RWPE2 (cell line): ENCODE measurements at regions not wholly inside any gene's neighbourhood (a gene's known extent, or its start where the extent isn't known, plus 50 kb on each side); places are given as distances from the start of the nearest gene placed in this dataset.

Experiments used
- ATAC-seq: fragments of 200-7000 bp; cut with Tn5 transposase; 3 replicates; pipeline ENCODE4 v1.9.1; 2021; ENCODE audit warnings: low read depth
- DNase-seq: peaks from one replicate; pipeline ENCODE4 v3.0.0-alpha.2; 2020; ENCODE audit warnings: low spot score
- H3K27ac ChIP-seq: fragments of 450-650 bp; 2 replicates; pipeline ENCODE4 v1.5.1; 2017; ENCODE audit warnings: mild to moderate bottlenecking; ENCODE audit not compliant: poor library complexity, severe bottlenecking
- H3K27me3 ChIP-seq: fragments of 250-450 bp; sonication (Bioruptor Pico); 2 replicates; pipeline ENCODE4 v1.5.1; 2021; ENCODE audit warnings: mild to moderate bottlenecking, moderate library complexity; ENCODE audit not compliant: insufficient read depth, poor library complexity, severe bottlenecking
- H3K36me3 ChIP-seq: fragments of 250-450 bp; sonication (Bioruptor Pico); 2 replicates; pipeline ENCODE4 v1.5.1; 2020; ENCODE audit warnings: low read depth, mild to moderate bottlenecking, moderate library complexity
- H3K4me1 ChIP-seq: fragments of 250-450 bp; sonication (Bioruptor Pico); 2 replicates; pipeline ENCODE4 v1.5.1; 2021; ENCODE audit warnings: mild to moderate bottlenecking, moderate library complexity; ENCODE audit not compliant: insufficient read depth, poor library complexity, severe bottlenecking
- H3K4me3 ChIP-seq: fragments of 250-450 bp; sonication (Bioruptor Pico); 2 replicates; pipeline ENCODE4 v1.5.1; 2021; ENCODE audit warnings: mild to moderate bottlenecking, moderate library complexity; ENCODE audit not compliant: severe bottlenecking
- H3K9me3 ChIP-seq: fragments of 250-450 bp; sonication (Bioruptor Pico); 2 replicates; pipeline ENCODE4 v1.5.1; 2021; ENCODE audit warnings: mild to moderate bottlenecking, moderate library complexity; ENCODE audit not compliant: severe bottlenecking
- CTCF ChIP-seq: fragments of 450-650 bp; IDR thresholded peaks from one replicate; pipeline ENCODE4 v1.5.1; 2017; ENCODE audit warnings: mild to moderate bottlenecking, moderate library complexity; ENCODE audit not compliant: poor library complexity, severe bottlenecking

DNA sequence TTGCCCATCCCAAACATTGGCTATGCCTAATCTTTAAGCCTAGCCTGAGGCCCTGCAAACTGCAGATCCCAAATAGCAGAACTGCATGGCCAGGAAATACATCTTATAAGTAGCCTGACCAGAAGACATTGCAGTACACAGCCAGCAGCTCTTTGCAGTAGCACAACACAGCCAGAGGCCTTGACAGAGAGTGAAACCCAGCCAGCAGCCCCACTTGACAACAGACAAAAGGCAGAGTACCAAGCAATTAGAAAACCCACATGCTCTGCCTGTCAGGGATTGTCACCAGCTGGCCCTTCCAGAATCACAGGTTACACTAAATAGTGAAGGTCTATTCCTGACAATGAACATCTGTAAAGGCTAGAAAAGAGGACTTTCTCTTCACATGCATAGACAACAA, 242.8 kb upstream of the TMEM72 start:
- Histone ChIP-seq H3K36me3 (no peaks in the 10 kb centered on the region), H3K9me3 (no peaks in the 10 kb centered on the region), H3K27ac (no peak overlapping the region), H3K4me3 (no peak overlapping the region), H3K4me1 (no peaks in the 10 kb centered on the region), H3K27me3 (no peaks in the 10 kb centered on the region)
- TF ChIP-seq CTCF, result no peak
- ATAC-seq (no peak), DNase-seq (no peak)

GRCh38 chr10:44671319-44671718, 239.8 kb upstream of the TMEM72 start:
- Histone ChIP-seq H3K9me3 (no peaks in the 10 kb centered on the region), H3K4me3 (no peak overlapping the region), H3K27me3 (no peaks in the 10 kb centered on the region), H3K27ac (no peak overlapping the region), H3K36me3 (no peaks in the 10 kb centered on the region), H3K4me1 (no peaks in the 10 kb centered on the region)
- ATAC-seq, result no peak
- TF ChIP-seq CTCF, result no peak
- DNase-seq, result no peak

GRCh38 chr10:44673245-44673983, 237.7 kb upstream of the TMEM72 start:
- TF ChIP-seq CTCF, result no peak
- no peak for DNase-seq
- no peaks in the 10 kb centered on the region for H3K36me3 ChIP-seq
- H3K27ac ChIP-seq, result no peak overlapping the region
- H3K9me3 ChIP-seq, result no peaks in the 10 kb centered on the region
- H3K4me3 ChIP-seq, result no peak overlapping the region
- no peak for ATAC-seq
- no peaks in the 10 kb centered on the region for H3K4me1 ChIP-seq
- H3K27me3 ChIP-seq, result no peaks in the 10 kb centered on the region

DNA sequence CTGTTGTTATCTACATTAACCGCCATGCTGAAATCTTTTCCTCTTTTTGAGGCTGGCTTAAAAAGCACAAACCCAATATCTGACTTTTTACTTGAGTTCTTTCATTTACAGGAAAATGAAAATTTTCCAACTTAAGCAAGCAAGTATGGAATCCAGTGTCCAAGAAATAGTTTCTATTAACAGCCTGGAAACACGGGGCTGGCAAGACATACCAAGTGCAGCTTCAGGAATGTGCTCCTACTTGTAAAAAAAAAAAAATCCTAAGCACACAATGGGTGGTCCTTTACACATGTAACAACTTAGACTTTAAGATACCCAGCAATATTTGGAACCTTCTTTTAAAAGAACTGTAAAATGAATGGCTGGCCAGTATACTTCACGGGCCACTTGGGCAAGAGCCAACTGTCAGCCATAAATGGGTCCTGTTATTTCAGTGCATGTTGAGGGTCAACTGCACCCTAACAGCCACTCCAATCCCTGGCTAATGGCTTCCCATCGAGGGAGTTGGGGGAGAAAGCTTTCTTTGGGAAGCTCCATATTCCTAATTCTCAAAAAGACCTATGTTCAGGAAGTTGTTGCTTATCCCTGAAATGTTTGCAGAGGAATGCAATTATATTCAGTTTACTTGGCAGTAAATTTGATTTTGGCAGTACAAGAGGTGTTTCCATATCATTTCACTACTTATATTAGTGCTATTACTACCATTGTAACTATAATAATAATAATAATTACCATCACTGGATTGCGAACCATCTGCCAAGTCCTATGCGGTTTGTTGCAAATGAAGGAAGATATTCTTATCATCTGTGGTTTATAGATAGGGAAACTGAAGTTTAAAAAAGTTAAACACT, 236.4 kb upstream of the TMEM72 start:
- no peak overlapping the region for H3K27ac ChIP-seq
- no peak for DNase-seq
- no peak for ATAC-seq
- no peak for TF ChIP-seq CTCF
- H3K4me3 ChIP-seq, result no peak overlapping the region
- H3K27me3 ChIP-seq, result no peaks in the 10 kb centered on the region
- H3K4me1 ChIP-seq, result no peaks in the 10 kb centered on the region
- no peaks in the 10 kb centered on the region for H3K9me3 ChIP-seq
- H3K36me3 ChIP-seq, result no peaks in the 10 kb centered on the region
